Neuronal stem cell (in vitro differentiated cells): ENCODE measurements at regions not wholly inside any gene's neighbourhood (a gene's known extent, or its start where the extent isn't known, plus 50 kb on each side); places are given as distances from the start of the nearest gene placed in this dataset.
"Not testable (repeated sequence)": the region's sequence is repeated elsewhere in the genome, so short reads cannot be mapped to it uniquely, and the experiment has no call there.

ENCODE experiments used
- DNase-seq: peaks from one replicate; pipeline ENCODE4 v3.0.0-alpha.2; 2013; ENCODE audit warnings: low spot score
- H2AFZ ChIP-seq: one replicate; pipeline ENCODE4 v1.6.1; 2013; ENCODE audit warnings: mild to moderate bottlenecking, low read length, inconsistent platforms
- H2AK5ac ChIP-seq: 2 replicates; pipeline ENCODE4 v1.6.1; 2013; ENCODE audit warnings: low read depth, mild to moderate bottlenecking, inconsistent platforms, low read length, moderate library complexity, mixed read lengths
- H2BK120ac ChIP-seq: 2 replicates; pipeline ENCODE4 v1.6.1; 2013; ENCODE audit warnings: low read depth, mild to moderate bottlenecking, inconsistent platforms, low read length, moderate library complexity, mixed read lengths
- H2BK12ac ChIP-seq: one replicate; pipeline ENCODE4 v1.6.1; 2013; ENCODE audit warnings: low read length, inconsistent platforms
- H2BK15ac ChIP-seq: 2 replicates; pipeline ENCODE4 v1.6.1; 2013; ENCODE audit warnings: mild to moderate bottlenecking, low read length, inconsistent platforms, mixed read lengths
- H2BK5ac ChIP-seq: one replicate; pipeline ENCODE4 v1.6.1; 2013; ENCODE audit warnings: inconsistent platforms, mild to moderate bottlenecking, low read length, moderate library complexity
- H3K14ac ChIP-seq: one replicate; pipeline ENCODE4 v1.6.1; 2013; ENCODE audit warnings: low read length, inconsistent platforms
- H3K18ac ChIP-seq: 2 replicates; pipeline ENCODE4 v1.6.1; 2013; ENCODE audit warnings: low read length, inconsistent platforms
- H3K23ac ChIP-seq: 2 replicates; pipeline ENCODE4 v1.6.1; 2013; ENCODE audit warnings: low read depth, mild to moderate bottlenecking, mixed read lengths, low read length, inconsistent platforms; ENCODE audit not compliant: poor library complexity
- H3K27ac ChIP-seq: replicated peaks from 3 replicates; pipeline ENCODE4 v1.5.1; 2013; ENCODE audit warnings: low read length, inconsistent platforms
- H3K27me3 ChIP-seq, 3 experiments: 2 replicates each; pipeline ENCODE4 v1.6.1; 2013; ENCODE audit warnings: low read length in 3 of 3, mild to moderate bottlenecking in 2 of 3, inconsistent platforms in 1 of 3, low read depth in 1 of 3, mixed read lengths in 1 of 3, moderate library complexity in 1 of 3; ENCODE audit not compliant: control insufficient read depth in 3 of 3, insufficient read depth in 3 of 3
- H3K36me3 ChIP-seq, 2 donors: replicated peaks in 1 of 2; 2 replicates each; pipeline ENCODE4 v1.6.1; 2013; ENCODE audit warnings: low read length in 2 of 2; ENCODE audit not compliant: control insufficient read depth in 2 of 2, insufficient read depth in 2 of 2
- H3K4ac ChIP-seq: 2 replicates; pipeline ENCODE4 v1.6.1; 2013; ENCODE audit warnings: inconsistent platforms, mild to moderate bottlenecking, low read length, moderate library complexity
- H3K4me1 ChIP-seq, 2 donors: 1 replicate in 1 of 2; 2 replicates in 1 of 2; pipeline ENCODE4 v1.6.1; 2013; ENCODE audit warnings: low read length in 2 of 2, low read depth in 1 of 2; ENCODE audit not compliant: control insufficient read depth in 2 of 2, insufficient read depth in 1 of 2
- H3K4me2 ChIP-seq: one replicate; pipeline ENCODE4 v1.6.1; 2013; ENCODE audit warnings: mild to moderate bottlenecking, low read length, inconsistent platforms; ENCODE audit not compliant: insufficient read depth, poor library complexity, severe bottlenecking
- H3K4me3 ChIP-seq, 2 donors: 2 replicates each; pipeline ENCODE4 v1.5.1; 2013; ENCODE audit warnings: low read length in 2 of 2, mild to moderate bottlenecking in 2 of 2, inconsistent platforms in 1 of 2, moderate library complexity in 1 of 2
- H3K79me1 ChIP-seq: one replicate; pipeline ENCODE4 v1.6.1; 2013; ENCODE audit warnings: low read depth, mild to moderate bottlenecking, inconsistent platforms, low read length, moderate library complexity
- H3K9ac ChIP-seq: one replicate; pipeline ENCODE4 v1.6.1; 2013; ENCODE audit warnings: mild to moderate bottlenecking, low read depth, low read length, inconsistent platforms; ENCODE audit not compliant: poor library complexity
- H3K9me3 ChIP-seq, 2 donors: replicated peaks in 1 of 2; 2 replicates each; pipeline versions ENCODE3 to v1.6.1; 2013; ENCODE audit warnings: low read length in 2 of 2, mild to moderate bottlenecking in 2 of 2, inconsistent platforms in 1 of 2, low read depth in 1 of 2, mixed read lengths in 1 of 2, moderate library complexity in 1 of 2; ENCODE audit not compliant: control insufficient read depth in 2 of 2, insufficient read depth in 1 of 2
- H4K8ac ChIP-seq: one replicate; pipeline ENCODE4 v1.6.1; 2013; ENCODE audit warnings: low read depth, mild to moderate bottlenecking, inconsistent platforms, low read length, moderate library complexity
- H4K91ac ChIP-seq: one replicate; pipeline ENCODE4 v1.6.1; 2013; ENCODE audit warnings: low read length, low read depth, mild to moderate bottlenecking, inconsistent platforms; ENCODE audit not compliant: poor library complexity
- WGBS, 2 donors: extraction: QIAGEN DNeasy Blood & Tissue Kit; methylation state at CpG; one replicate each; pipeline ENCODE4 v1.1.7; 2013; ENCODE audit warnings: missing lambda C conversion rate in 2 of 2, mixed read lengths in 1 of 2; ENCODE audit not compliant: insufficient read length in 2 of 2, insufficient replicate concordance in 1 of 2; ENCODE audit errors: extremely low coverage in 2 of 2; 5-methylcytosine and 5-hydroxymethylcytosine counted together

GRCh38 chr4:59671037-59671436, 1529.1 kb upstream of the ADGRL3 start:
- Histone ChIP-seq H3K23ac (no peak overlapping the region), H2AK5ac (no peak overlapping the region), H3K4me1 (no peaks in the 10 kb centered on the region), H2AFZ (no peak overlapping the region), H3K4me3 (no peak overlapping the region), H3K14ac (no peak overlapping the region), H4K91ac (no peak overlapping the region), H2BK15ac (no peak overlapping the region), H2BK120ac (no peak overlapping the region), H3K79me1 (no peaks in the 10 kb centered on the region), H3K18ac (no peak overlapping the region), H2BK12ac (no peak overlapping the region), H4K8ac (no peak overlapping the region), H3K27me3 (no peaks in the 10 kb centered on the region), H3K4ac (no peak overlapping the region), H3K36me3 (no peaks in the 10 kb centered on the region), H3K4me2 (no peak overlapping the region), H3K27ac (no peak overlapping the region), H3K9ac (no peak overlapping the region), H2BK5ac (no peak overlapping the region), H3K9me3 (no peaks in the 10 kb centered on the region)
- WGBS, 2 donors: no CpG with 5 or more reads among the region's 1 CpG
- DNase-seq: no peak

GRCh38 chr4:59676389-59676788, 1523.7 kb upstream of the ADGRL3 start:
- DNase-seq: no peak
- no peaks in the 10 kb centered on the region for H3K27me3 ChIP-seq
- no peak overlapping the region for H2BK12ac ChIP-seq
- H2BK15ac ChIP-seq: no peak overlapping the region
- no peak overlapping the region for H3K27ac ChIP-seq
- no peak overlapping the region for H2AFZ ChIP-seq
- no peak overlapping the region for H2AK5ac ChIP-seq
- H3K4me3 ChIP-seq: no peak overlapping the region
- H2BK5ac ChIP-seq: no peak overlapping the region
- H3K9ac ChIP-seq: no peak overlapping the region
- no peak overlapping the region for H3K23ac ChIP-seq
- H3K4me1 ChIP-seq: no peaks in the 10 kb centered on the region
- H3K79me1 ChIP-seq: no peaks in the 10 kb centered on the region
- H3K36me3 ChIP-seq: no peaks in the 10 kb centered on the region
- no peak overlapping the region for H2BK120ac ChIP-seq
- no peak overlapping the region for H3K18ac ChIP-seq
- H3K9me3 ChIP-seq: no peaks in the 10 kb centered on the region
- no peak overlapping the region for H4K91ac ChIP-seq
- H3K14ac ChIP-seq: no peak overlapping the region
- WGBS, 2 donors: no CpG with 5 or more reads among the region's 1 CpG
- no peak overlapping the region for H3K4ac ChIP-seq
- H3K4me2 ChIP-seq: no peak overlapping the region
- H4K8ac ChIP-seq: no peak overlapping the region

GRCh38 chr4:59676992-59677391, 1523.1 kb upstream of the ADGRL3 start:
- H3K27ac ChIP-seq, H3K36me3 ChIP-seq, H2BK12ac ChIP-seq, H4K91ac ChIP-seq, H3K23ac ChIP-seq, H3K4ac ChIP-seq, H3K79me1 ChIP-seq, H3K27me3 ChIP-seq, H3K4me2 ChIP-seq, H3K9me3 ChIP-seq, H4K8ac ChIP-seq, H2BK15ac ChIP-seq, H3K9ac ChIP-seq, H3K18ac ChIP-seq, H2BK120ac ChIP-seq, H3K4me1 ChIP-seq, H2AK5ac ChIP-seq, H3K14ac ChIP-seq, H2BK5ac ChIP-seq, H2AFZ ChIP-seq, H3K4me3 ChIP-seq, DNase-seq: not testable (repeated sequence)
- WGBS, 2 donors: no CpG with 5 or more reads among the region's 2 CpGs

DNA sequence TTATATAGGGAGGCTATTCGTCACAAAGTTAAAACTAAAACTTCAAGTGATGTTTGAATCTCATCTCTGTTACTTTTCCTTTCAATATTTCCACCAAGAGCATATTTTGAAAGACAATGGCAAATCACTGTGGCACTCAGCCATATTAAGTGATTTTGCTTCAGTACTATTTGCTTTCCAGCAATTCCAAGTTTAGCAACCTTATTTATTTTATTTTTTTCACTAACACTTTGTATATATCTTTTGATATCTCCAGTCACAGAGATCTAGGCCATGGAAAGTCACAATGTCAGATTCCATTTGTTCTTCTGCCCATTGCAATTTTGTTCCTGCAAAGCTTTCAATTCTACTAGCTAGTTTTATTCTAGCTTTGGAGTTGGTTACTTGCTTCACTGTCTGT, 1514.5 kb upstream of the ADGRL3 start:
- no peak overlapping the region for H2BK12ac ChIP-seq
- H3K27me3 ChIP-seq: no peaks in the 10 kb centered on the region
- DNase-seq: no peak
- H4K8ac ChIP-seq: no peak overlapping the region
- H3K4me1 ChIP-seq: no peaks in the 10 kb centered on the region
- H3K4ac ChIP-seq: no peak overlapping the region
- no CpG with 5 or more reads among the region's 1 CpG for WGBS, 2 donors
- H4K91ac ChIP-seq: no peak overlapping the region
- no peaks in the 10 kb centered on the region for H3K36me3 ChIP-seq
- no peak overlapping the region for H3K18ac ChIP-seq
- no peak overlapping the region for H2BK5ac ChIP-seq
- no peak overlapping the region for H3K23ac ChIP-seq
- H3K79me1 ChIP-seq: no peaks in the 10 kb centered on the region
- H3K27ac ChIP-seq: no peak overlapping the region
- no peak overlapping the region for H3K9ac ChIP-seq
- no peak overlapping the region for H3K4me3 ChIP-seq
- H3K4me2 ChIP-seq: no peak overlapping the region
- no peak overlapping the region for H2BK120ac ChIP-seq
- no peak overlapping the region for H2AK5ac ChIP-seq
- no peaks in the 10 kb centered on the region for H3K9me3 ChIP-seq
- H2BK15ac ChIP-seq: no peak overlapping the region
- no peak overlapping the region for H3K14ac ChIP-seq
- no peak overlapping the region for H2AFZ ChIP-seq
